ENCODE measurements at regions not wholly inside any gene's neighbourhood (a gene's known extent, or its start where the extent isn't known, plus 50 kb on each side); places are given as distances from the start of the nearest gene placed in this dataset.

DNA sequence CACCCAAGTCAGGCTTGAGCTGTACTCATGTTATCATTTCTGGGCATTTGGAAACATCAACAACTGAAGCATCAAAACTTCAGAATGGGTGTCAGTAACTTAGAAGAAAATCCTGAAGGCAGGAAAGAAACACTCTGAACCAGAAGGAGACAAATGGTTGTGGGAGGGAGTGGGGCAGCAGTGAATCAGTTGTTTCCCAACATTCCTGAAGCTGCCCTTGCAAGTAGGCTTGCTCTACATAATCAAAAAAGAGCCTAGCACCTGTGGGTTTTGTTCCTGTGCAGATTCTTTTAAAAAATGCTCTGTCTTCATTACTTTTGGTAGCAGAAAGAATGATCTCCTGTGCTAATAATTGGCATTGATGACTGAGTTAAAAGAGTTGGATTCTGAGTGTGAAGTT lies 424.2 kb upstream of the GRIA1 start:
- CTCF ChIA-PET, result no interaction called here
- POLR2A ChIA-PET, result no interaction called here

More for the DNA sequence above, 424.2 kb upstream of the GRIA1 start:
- Histone ChIP-seq H3K9me2 (ENCODE audit: insufficient read depth) (no peaks in the 10 kb centered on the region), H3K79me2 (ENCODE audit: insufficient read depth, low read length) (no peaks in the 10 kb centered on the region), H3K9ac (ENCODE audit: low read length) (no peak overlapping the region), H3K27ac (ENCODE audit: low read depth, low read length) (no peak overlapping the region), H3K4me1 (ENCODE audit: control insufficient read depth in 1 of 2, insufficient read depth in 2 of 2, low read length in 2 of 2) (no peaks in the 10 kb centered on the region), H3K36me3 (ENCODE audit: control insufficient read depth in 1 of 2, insufficient read depth in 2 of 2, low read length in 2 of 2) (no peaks in the 10 kb centered on the region), H3K4me2 (ENCODE audit: low read length) (no peak overlapping the region), H3K27me3 (ENCODE audit: insufficient read depth, low read length) (no peaks in the 10 kb centered on the region), H4K20me1 (ENCODE audit: insufficient read depth) (no peaks in the 10 kb centered on the region), H3K4me3 (replicated peaks in 1 of 2; ENCODE audit: low read depth in 1 of 2, low read length in 2 of 2) (no peak overlapping the region), H3K9me3 (ENCODE audit: control insufficient read depth in 1 of 2, insufficient read depth in 1 of 2, low read depth in 1 of 2, low read length in 2 of 2) (peaks cover 4 to 8% of the 10 kb centered on the region in 2 experiments; a peak in 2 of 4 replicates), H2AFZ (ENCODE audit: low read depth, low read length, poor library complexity, severe bottlenecking) (no peak overlapping the region)
- no TSS peak for BruUV-seq (replicated peaks)
- DNase-seq (ENCODE audit: low read depth, low spot score) (no peak), ATAC-seq (no peak)
- intact Hi-C loops (cut with micrococcal nuclease), result no loop called here
- no peak for TF ChIP-seq ELF1 (IDR thresholded peaks at IDR 0.05; ENCODE audit: borderline replicate concordance, low read depth)
- no peak for TF ChIP-seq CBX3 (IDR thresholded peaks at IDR 0.05; ENCODE audit: low read depth)
- no peak for TF ChIP-seq POLR2A (IDR thresholded peaks at IDR 0.05; ENCODE audit: borderline replicate concordance, extremely low read depth, insufficient read depth, insufficient read length)
- no peak for TF ChIP-seq ZFX (IDR thresholded peaks at IDR 0.05)
- TF ChIP-seq CEBPB (IDR thresholded peaks at IDR 0.05; ENCODE audit: low read depth), result no peak
- TF ChIP-seq, protein P1, sequence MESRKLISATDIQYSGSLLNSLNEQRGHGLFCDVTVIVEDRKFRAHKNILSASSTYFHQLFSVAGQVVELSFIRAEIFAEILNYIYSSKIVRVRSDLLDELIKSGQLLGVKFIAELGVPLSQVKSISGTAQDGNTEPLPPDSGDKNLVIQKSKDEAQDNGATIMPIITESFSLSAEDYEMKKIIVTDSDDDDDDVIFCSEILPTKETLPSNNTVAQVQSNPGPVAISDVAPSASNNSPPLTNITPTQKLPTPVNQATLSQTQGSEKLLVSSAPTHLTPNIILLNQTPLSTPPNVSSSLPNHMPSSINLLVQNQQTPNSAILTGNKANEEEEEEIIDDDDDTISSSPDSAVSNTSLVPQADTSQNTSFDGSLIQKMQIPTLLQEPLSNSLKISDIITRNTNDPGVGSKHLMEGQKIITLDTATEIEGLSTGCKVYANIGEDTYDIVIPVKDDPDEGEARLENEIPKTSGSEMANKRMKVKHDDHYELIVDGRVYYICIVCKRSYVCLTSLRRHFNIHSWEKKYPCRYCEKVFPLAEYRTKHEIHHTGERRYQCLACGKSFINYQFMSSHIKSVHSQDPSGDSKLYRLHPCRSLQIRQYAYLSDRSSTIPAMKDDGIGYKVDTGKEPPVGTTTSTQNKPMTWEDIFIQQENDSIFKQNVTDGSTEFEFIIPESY (IDR thresholded peaks at IDR 0.05; ENCODE audit: extremely low read depth, insufficient replicate concordance, low read length), result no peak
- TF ChIP-seq, protein P2, sequence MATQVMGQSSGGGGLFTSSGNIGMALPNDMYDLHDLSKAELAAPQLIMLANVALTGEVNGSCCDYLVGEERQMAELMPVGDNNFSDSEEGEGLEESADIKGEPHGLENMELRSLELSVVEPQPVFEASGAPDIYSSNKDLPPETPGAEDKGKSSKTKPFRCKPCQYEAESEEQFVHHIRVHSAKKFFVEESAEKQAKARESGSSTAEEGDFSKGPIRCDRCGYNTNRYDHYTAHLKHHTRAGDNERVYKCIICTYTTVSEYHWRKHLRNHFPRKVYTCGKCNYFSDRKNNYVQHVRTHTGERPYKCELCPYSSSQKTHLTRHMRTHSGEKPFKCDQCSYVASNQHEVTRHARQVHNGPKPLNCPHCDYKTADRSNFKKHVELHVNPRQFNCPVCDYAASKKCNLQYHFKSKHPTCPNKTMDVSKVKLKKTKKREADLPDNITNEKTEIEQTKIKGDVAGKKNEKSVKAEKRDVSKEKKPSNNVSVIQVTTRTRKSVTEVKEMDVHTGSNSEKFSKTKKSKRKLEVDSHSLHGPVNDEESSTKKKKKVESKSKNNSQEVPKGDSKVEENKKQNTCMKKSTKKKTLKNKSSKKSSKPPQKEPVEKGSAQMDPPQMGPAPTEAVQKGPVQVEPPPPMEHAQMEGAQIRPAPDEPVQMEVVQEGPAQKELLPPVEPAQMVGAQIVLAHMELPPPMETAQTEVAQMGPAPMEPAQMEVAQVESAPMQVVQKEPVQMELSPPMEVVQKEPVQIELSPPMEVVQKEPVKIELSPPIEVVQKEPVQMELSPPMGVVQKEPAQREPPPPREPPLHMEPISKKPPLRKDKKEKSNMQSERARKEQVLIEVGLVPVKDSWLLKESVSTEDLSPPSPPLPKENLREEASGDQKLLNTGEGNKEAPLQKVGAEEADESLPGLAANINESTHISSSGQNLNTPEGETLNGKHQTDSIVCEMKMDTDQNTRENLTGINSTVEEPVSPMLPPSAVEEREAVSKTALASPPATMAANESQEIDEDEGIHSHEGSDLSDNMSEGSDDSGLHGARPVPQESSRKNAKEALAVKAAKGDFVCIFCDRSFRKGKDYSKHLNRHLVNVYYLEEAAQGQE (IDR thresholded peaks at IDR 0.05; ENCODE audit: low read depth), result no peak
- no peak for TF ChIP-seq EGR1 (IDR thresholded peaks at IDR 0.05; ENCODE audit: low read depth)
- TF ChIP-seq SP1 (IDR thresholded peaks at IDR 0.05; ENCODE audit: low read depth), result no peak
- TF ChIP-seq, protein P3, sequence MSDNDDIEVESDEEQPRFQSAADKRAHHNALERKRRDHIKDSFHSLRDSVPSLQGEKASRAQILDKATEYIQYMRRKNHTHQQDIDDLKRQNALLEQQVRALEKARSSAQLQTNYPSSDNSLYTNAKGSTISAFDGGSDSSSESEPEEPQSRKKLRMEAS (IDR thresholded peaks at IDR 0.05), result no peak
- TF ChIP-seq FOSL1 (IDR thresholded peaks at IDR 0.05; ENCODE audit: low read depth), result no peak
- TF ChIP-seq RAD21 (IDR thresholded peaks at IDR 0.05; ENCODE audit: low read depth), result no peak
- RAD21 ChIA-PET (ENCODE audit: low non-redundant PET in 1 of 2, low total read pairs in 2 of 2, uncharacterized antibody in 2 of 2, unreplicated experiment in 2 of 2), result no interaction called here
